SHP77 treated with DMSO at 0.1 percent for 48 hours (cell line): ENCODE measurements at regions not wholly inside any gene's neighbourhood (a gene's known extent, or its start where the extent isn't known, plus 50 kb on each side); places are given as distances from the start of the nearest gene placed in this dataset.
"Not testable (repeated sequence)": the region's sequence is repeated elsewhere in the genome, so short reads cannot be mapped to it uniquely, and the experiment has no call there.

Experiments
- DNase-seq: peaks from one replicate; lab custom pipeline; 2025; lab: John Stamatoyannopoulos, UW

DNA sequence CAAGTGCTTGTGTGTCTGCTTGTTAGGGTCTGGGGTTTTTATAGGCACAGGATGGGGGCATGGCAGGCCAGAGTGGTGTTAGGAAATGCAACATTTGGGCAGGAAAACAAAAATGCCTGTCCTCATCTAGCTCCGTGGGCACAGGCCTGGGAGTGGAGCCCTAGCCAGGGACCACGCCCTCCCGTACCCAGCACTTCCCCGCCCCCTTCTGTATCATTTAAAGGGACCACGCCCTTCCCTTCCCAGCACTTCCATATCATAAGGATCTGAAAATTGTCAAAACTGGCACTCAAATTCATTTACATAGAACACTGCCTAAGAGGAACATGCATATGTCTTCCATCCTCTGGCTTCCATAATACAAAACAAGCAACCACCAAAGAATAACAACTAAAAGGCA lies 185.8 kb downstream of the B3GLCT start:
- no peak for DNase-seq

GRCh38 chr13:31394506-31394905 lies 194.7 kb downstream of the B3GLCT start:
- no peak for DNase-seq

- DNase-seq, result no peak
These were observed 195.3 kb downstream of the B3GLCT start for GRCh38 chr13:31395090-31395489.

- no peak for DNase-seq
These were observed 199.9 kb downstream of the B3GLCT start for GRCh38 chr13:31399690-31400089.

- not testable (repeated sequence) for DNase-seq
These were observed 203.9 kb downstream of the B3GLCT start for GRCh38 chr13:31403711-31404110.

- DNase-seq, result no peak
These were observed 209.2 kb downstream of the B3GLCT start for GRCh38 chr13:31408927-31409326.

DNA sequence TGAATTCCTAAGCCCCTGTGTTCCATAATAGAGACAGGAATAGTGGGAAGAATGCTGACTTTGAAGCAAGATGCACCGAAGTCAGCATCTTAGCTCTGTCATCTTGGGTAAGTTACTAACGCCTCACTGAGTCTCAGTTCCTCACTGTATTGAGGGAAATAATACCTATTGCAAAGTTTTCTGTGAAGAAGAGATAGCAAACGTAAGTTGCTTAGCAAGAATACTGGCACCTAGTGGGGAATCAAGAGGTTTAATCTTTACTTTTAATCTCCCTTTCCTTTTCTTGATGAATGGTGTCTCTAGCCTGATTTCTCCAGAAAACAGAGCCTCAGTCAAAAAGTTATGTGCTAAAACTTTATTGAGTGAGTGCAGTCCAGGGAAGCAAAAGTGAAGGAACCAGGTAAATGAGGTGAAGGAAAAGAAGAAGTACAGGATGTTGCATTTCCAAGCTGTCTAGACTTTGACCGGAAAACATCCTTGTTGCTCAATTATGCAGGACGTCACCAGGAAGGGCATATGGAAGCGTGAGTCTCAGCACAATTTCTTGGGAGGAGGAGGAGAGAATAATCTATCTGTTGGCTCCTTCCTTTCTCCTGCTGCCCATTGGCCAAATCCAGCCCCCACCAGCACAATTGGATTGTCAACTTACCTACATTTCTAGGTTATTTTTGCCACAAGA lies 210.0 kb downstream of the B3GLCT start:
- DNase-seq, result no peak

- no peak for DNase-seq
These were observed 213.7 kb downstream of the B3GLCT start for GRCh38 chr13:31413516-31413915.

- DNase-seq, result no peak
These were observed 216.3 kb downstream of the B3GLCT start for GRCh38 chr13:31416066-31416465.

DNA sequence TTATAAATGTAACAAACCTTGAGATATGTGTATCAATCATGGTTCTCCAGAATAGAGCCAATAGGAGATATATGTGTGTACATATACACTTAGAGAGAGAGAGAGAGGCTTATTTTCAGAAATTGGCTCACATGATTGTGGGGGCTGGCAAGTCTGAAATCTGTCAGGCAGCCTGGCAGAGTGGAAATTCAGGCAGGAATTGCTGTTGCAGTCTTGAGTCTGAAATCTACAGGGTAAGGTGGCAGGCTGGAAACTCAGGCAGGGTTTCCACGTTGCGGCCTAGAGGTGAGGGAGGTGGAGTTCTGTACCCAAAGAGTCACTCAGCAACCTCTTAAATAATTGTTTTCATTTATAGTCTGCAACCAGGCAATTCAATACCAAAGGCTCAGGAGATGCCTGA lies 218.4 kb downstream of the B3GLCT start:
- no peak for DNase-seq

DNA sequence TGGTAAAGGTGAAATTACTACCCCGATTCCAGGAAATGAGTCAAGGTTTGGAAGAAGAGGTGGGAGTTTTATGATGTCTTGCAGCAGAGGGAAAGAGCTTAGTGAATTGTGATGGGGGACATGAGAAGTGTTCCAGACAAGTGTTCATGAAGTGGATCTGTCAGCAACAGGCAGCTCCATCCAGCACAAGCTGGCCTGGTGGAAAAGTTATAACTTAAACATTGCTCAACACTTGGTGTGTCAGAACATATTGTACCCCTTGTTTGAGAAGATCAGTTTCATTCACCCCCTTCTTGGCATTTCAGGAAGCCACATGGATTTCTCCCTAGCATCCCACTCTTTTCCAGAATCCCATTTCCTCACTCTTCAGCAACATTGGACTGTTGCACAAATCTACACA lies 222.0 kb downstream of the B3GLCT start:
- no peak for DNase-seq

DNA sequence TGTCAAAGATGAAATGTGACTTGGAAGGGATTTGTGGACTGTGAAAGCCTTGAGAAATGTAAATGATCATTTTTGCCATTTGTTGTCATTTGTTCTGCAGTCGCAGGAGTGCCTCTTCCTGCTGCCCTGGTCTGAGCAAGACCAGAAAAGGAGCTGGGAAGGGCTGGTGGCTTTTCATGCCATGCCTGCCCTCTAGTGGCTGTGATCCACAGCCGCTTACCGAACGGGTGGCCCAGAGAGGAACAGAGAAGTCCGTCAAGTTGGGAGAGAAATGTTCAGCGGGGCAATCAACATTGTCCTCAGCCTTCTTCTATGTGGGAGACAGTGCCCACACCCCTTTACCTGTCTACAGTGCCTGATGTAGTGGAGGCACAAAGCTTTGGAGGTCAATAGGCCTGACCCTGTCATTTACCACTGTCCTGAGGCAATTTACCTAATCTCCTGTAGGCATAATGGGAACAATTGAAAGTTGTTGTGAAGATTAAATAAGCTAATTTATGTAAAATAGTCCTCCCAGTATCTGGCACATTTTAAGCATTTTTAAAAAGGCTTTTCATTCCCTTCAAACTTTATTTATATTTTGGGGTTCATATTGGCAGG lies 224.5 kb downstream of the B3GLCT start:
- peak; percentile 61 for DNase-seq

GRCh38 chr13:31426395-31426794 lies 226.6 kb downstream of the B3GLCT start:
- DNase-seq, result no peak

DNA sequence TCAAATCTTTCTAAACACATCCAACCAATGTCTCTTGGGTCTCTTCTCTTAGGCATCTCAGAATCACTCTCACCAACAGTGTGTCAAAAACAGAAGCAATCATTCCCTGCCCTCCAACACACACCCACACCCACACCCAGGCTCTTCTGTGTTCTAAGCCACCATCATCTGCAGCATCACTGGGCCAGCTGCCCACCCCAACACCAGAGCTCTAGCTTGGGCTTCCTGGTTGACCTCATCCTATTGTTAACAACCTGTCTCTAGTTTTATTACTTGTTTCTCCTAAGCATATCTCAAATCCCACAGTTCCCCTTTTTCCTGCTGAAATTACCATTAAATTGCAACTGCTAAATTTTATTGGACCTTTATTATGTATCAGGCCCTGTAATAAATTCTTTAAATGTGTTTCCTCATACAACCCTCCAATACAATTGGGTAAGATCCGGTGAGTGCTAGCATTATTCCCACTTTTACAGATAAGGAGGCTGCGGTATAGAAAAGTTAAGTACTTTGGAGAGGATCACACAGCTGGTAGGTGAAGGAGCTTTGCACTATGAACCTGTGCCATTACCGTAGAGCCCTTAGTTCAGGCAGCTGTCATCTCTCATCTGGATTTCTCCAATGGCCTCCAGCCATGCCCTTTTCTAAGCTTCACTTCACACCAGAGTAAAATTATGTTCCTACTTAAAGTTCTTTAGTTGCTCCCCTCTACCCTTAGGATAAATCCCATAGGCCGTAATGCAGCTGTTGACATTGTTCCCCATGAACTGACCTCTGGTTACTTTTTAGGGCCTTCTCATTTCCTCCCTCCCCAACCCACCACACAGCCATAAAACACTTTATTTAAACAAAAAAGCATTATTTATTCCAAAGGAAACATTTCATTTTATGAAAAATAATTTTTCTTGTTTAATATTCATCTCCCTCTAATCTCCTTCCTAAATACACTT lies 227.7 kb downstream of the B3GLCT start:
- no peak for DNase-seq

GRCh38 chr13:31431722-31432137 lies 232.0 kb downstream of the B3GLCT start:
- DNase-seq, result no peak

GRCh38 chr13:31433207-31433606 lies 233.4 kb downstream of the B3GLCT start:
- no peak for DNase-seq

DNA sequence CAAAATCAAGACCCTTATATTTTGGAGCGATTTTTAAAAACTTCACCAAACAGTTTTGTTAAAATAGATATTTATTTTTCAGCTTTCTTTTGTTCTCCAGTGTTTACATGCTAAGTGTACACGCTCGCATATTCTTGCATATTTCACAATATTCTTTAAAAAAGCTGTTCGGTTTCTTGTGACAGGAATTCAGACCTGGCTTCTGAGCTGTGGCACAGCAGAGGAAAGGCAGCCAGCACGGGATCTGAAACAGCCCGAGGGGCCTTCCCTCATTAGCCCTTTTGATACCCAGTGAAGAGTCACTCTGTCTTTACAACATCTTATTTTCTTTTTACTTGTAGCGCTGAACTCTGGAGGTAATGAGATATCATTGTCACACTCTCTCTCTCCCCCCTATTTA lies 234.0 kb downstream of the B3GLCT start:
- no peak for DNase-seq

GRCh38 chr13:31434613-31435012 lies 234.8 kb downstream of the B3GLCT start:
- DNase-seq, result no peak

DNA sequence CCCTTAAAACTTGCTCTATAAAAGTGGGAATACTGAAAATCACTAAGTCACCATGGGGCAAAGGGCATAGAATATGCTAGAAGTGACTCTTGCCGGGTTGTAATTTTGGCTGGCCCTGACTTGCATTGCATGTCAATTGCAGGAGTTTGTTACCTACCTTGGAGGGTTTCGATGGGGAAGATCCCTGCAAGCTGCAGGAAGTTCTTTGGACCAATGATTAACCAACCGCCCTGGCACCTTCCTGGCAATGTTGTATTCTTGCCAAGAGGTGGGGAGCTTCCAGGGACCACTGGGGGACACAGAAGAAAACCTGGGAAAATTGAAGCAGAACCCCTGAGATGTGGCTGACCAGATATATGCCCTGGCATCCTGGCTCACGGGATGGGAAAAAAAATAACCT lies 235.8 kb downstream of the B3GLCT start:
- DNase-seq, result no peak

DNA sequence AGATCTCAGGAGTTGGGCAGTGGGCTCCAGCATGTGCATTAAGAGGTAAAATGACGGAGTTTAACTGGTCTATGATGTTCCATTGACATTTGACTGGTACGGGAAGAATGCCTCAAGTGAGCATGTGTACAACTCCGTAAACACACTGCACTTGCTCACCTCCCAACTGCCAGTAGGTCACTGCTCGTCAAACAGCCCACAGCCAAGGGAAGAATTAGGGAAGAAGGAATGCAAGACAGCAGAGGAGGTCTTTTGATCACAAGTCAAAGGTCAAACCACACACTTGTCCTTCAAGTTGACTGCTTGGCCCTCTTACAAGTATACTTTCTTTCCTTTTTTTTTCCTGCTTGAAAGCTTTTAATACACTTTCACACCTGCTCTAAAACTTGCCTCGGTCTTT lies 236.7 kb downstream of the B3GLCT start:
- no peak for DNase-seq

DNA sequence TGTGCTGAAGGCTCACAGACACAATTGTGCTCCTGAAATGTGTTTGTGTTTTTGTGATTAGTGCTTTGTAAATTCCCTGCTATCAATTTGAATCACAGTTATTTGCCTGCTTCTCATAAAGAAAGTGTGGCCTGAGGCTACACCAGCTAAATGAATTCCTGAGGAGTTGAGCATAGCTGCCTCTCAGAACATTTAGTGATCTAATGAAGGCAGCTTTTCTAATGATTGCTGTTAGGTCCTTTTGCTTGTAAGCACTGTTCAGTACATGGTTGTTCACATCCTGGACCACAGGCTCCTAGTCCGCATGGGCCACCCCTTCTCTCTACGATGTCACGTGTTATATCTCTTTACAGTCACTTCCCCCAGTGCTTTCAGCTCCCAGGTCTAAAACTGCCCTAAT lies 238.2 kb downstream of the B3GLCT start:
- no peak for DNase-seq

DNA sequence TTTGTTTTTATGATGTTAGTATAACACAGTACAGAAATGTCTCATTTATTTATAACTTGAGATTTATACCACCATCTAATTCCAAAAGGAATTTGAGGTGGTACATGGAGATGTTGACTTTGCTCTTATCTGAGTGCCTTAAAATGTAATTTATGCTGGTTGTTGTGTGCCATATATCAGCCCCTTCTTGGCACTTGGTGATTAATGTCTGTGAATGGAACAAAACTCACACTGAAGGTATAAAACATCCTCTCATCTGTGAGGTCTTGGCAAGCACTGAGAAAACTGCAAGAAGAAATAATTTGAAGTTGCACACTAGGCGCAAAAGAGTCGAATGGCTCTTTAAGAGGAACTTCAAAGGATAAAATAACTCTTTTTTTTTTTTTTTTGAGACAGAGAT lies 240.4 kb downstream of the B3GLCT start:
- no peak for DNase-seq
